HEK293T (cell line): ENCODE measurements at regions not wholly inside any gene's neighbourhood (a gene's known extent, or its start where the extent isn't known, plus 50 kb on each side); places are given as distances from the start of the nearest gene placed in this dataset.

Source experiments
- CTCF ChIA-PET: fragments of 350-600 bp; formaldehyde crosslinking; extraction: SDS; loops from one replicate; lab custom pipeline; 2021; ENCODE audit warnings: antibody characterized with exemption, inconsistent platforms; lab: Yijun Ruan, JAX
- POLR2A ChIA-PET: fragments of 350-600 bp; formaldehyde crosslinking; extraction: SDS; loops from one replicate; lab custom pipeline; 2020; ENCODE audit warnings: antibody characterized with exemption, inconsistent platforms; lab: Yijun Ruan, JAX
- DNase-seq: peaks from one replicate; pipeline ENCODE4 v3.0.0; 2012; ENCODE audit warnings: mixed read lengths; ENCODE audit errors: extremely low spot score
- ARNT ChIP-seq: fragments of 450-650 bp; IDR thresholded peaks from 2 replicates; pipeline ENCODE4 v1.6.1; 2017; ENCODE audit warnings: mild to moderate bottlenecking
- BHLHE40 ChIP-seq: fragments of 450-650 bp; IDR thresholded peaks from 2 replicates; pipeline ENCODE4 v1.6.1; 2016; ENCODE audit warnings: mild to moderate bottlenecking, moderate library complexity, borderline replicate concordance
- CTBP1 ChIP-seq: fragments of 450-650 bp; IDR thresholded peaks from 2 replicates; pipeline ENCODE4 v1.6.1; 2016; ENCODE audit warnings: borderline replicate concordance
- ELF4 ChIP-seq: fragments of 450-650 bp; IDR thresholded peaks from 2 replicates; pipeline ENCODE4 v1.6.1; 2017; ENCODE audit warnings: antibody characterized with exemption
- FOXA1 ChIP-seq: fragments of 450-650 bp; IDR thresholded peaks from 2 replicates; pipeline ENCODE4 v1.6.1; 2016; ENCODE audit warnings: mild to moderate bottlenecking
- FOXK2 ChIP-seq: fragments of 450-650 bp; IDR thresholded peaks from 2 replicates; pipeline ENCODE4 v1.6.1; 2016; ENCODE audit warnings: mild to moderate bottlenecking
- FOXM1 ChIP-seq: fragments of 450-650 bp; IDR thresholded peaks from 2 replicates; pipeline ENCODE4 v1.6.1; 2017; ENCODE audit warnings: mild to moderate bottlenecking, borderline replicate concordance
- HDGF ChIP-seq: fragments of 450-650 bp; IDR thresholded peaks from 2 replicates; pipeline ENCODE4 v1.6.1; 2017; ENCODE audit warnings: antibody characterized with exemption, borderline replicate concordance
- L3MBTL2 ChIP-seq: fragments of 450-650 bp; conservative IDR thresholded peaks from 2 replicates; pipeline ENCODE4 v1.6.1; 2016; ENCODE audit warnings: mild to moderate bottlenecking
- LEF1 ChIP-seq: fragments of 450-650 bp; IDR thresholded peaks from 2 replicates; pipeline ENCODE4 v1.6.1; 2017; ENCODE audit warnings: mild to moderate bottlenecking, borderline replicate concordance
- NFRKB ChIP-seq: fragments of 450-650 bp; IDR thresholded peaks from 2 replicates; pipeline ENCODE4 v1.6.1; 2016; ENCODE audit warnings: mild to moderate bottlenecking, moderate library complexity
- PKNOX1 ChIP-seq: fragments of 450-650 bp; IDR thresholded peaks from 2 replicates; pipeline ENCODE4 v1.6.1; 2016
- SP1 ChIP-seq: fragments of 450-650 bp; IDR thresholded peaks from 2 replicates; pipeline ENCODE4 v1.6.1; 2017
- SUZ12 ChIP-seq: fragments of 450-650 bp; IDR thresholded peaks from 2 replicates; pipeline ENCODE4 v1.6.1; 2016; ENCODE audit warnings: mild to moderate bottlenecking
- TARDBP ChIP-seq: fragments of 450-650 bp; IDR thresholded peaks from 2 replicates; pipeline ENCODE4 v1.6.1; 2016
- ZNF384 ChIP-seq: fragments of 450-650 bp; IDR thresholded peaks from 2 replicates; pipeline ENCODE4 v1.6.1; 2016

DNA sequence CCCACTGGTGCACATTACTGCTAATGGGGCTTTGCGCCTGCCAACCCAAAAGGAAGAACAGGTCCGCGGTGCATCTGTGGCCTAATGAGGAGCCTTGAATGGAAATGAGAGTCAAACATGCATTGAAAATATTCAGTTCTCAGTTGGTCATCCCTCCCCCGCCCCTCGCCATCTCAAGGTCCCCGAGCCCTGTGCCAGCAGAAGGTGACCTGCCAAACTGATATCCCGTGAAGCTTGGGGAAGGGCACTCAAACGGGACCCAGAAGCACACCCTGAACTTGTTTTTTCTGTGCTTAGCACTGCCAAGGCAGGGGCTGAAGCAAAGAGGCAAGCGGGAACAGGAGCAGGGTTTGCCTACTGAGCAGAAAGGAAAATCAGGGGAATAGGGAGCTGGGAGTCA lies 67.9 kb upstream of the ZNF648 start:
- no peak for DNase-seq
- TF ChIP-seq SP1 = no peak
- TF ChIP-seq PKNOX1 = no peak
- no peak for TF ChIP-seq HDGF
- no peak for TF ChIP-seq BHLHE40
- ChIA-PET POLR2A (no interaction called here), CTCF (interaction anchor here (0.6 kb wide), 1 partner anchor 14 kb away, joined by 3 read pairs; no protein-coding TSS in a partner anchor)

DNA sequence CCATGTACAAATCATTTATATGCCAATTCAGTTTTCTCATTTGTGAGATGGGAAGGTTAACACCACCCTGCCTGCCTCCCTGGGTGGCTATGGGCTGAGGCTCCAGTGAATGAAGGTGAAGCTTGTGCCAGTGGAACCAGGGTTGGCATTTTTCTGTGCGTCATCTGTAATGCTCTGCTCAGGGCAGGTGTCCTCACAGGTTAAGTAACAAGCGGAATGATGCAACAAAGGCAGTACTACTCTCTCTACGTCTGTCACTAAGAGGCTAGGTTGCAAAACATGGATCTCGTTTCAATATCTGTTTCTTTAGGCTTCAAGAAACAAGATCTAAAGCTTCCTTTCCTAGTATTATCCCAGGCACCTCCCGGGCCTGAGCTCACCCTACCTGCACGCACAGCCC lies 67.0 kb upstream of the ZNF648 start:
- POLR2A ChIA-PET = no interaction called here
- no peak for TF ChIP-seq HDGF
- no peak for TF ChIP-seq FOXM1
- TF ChIP-seq FOXA1 = no peak
- no peak for TF ChIP-seq SP1
- TF ChIP-seq L3MBTL2 = no peak
- no peak for TF ChIP-seq ELF4
- TF ChIP-seq ZNF384 = no peak
- TF ChIP-seq NFRKB = no peak
- TF ChIP-seq BHLHE40 = no peak

GRCh38 chr1:182127656-182128055 lies 66.1 kb upstream of the ZNF648 start:
- no peak for TF ChIP-seq FOXM1
- TF ChIP-seq TARDBP = no peak
- no peak for TF ChIP-seq HDGF
- TF ChIP-seq ELF4 = no peak
- TF ChIP-seq ARNT = no peak
- TF ChIP-seq FOXA1 = no peak
- TF ChIP-seq NFRKB = no peak
- no peak for TF ChIP-seq BHLHE40
- DNase-seq = no peak
- POLR2A ChIA-PET = no interaction called here
- CTCF ChIA-PET = no interaction called here

More for the DNA sequence above, 67.0 kb upstream of the ZNF648 start:
- CTCF ChIA-PET = no interaction called here
- no peak for DNase-seq

DNA sequence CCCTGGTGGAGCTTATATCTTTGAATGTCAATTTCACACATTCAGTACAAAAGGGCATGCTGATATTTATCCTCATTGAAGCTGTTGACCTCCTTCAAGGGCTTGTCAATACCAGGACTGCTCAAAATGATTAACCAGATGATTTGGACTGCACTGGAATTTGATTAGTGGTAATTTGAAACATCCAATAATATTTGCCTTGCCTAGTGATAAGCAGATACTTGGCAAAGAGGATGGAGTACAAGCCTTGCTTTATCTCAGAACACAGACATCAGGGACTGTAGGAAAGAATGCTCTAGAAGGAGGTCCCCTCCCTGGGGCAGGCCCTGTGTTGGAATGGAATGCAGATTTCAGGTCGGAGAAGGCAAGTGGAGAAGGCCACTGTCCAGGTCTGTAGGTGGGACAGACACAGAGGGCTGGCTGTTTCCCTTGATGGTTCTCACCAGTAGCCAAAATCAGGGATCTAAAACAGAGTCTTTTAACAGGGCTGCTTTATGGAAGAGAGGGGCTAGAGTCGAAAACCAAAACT lies 64.8 kb upstream of the ZNF648 start:
- TF ChIP-seq ELF4 (no peak), NFRKB (no peak), SUZ12 (no peak), ARNT (no peak), FOXM1 (no peak), L3MBTL2 (no peak), ZNF384 (no peak), BHLHE40 (no peak), FOXK2 (no peak), FOXA1 (no peak), CTBP1 (no peak), HDGF (no peak), LEF1 (no peak), TARDBP (no peak), PKNOX1 (no peak)
- ChIA-PET POLR2A (no interaction called here), CTCF (no interaction called here)
- DNase-seq = no peak

- DNase-seq = no peak
- ChIA-PET CTCF (no interaction called here), POLR2A (no interaction called here)
- no peak for TF ChIP-seq ARNT
- TF ChIP-seq LEF1 = no peak
- TF ChIP-seq HDGF = no peak
- TF ChIP-seq PKNOX1 = no peak
- no peak for TF ChIP-seq FOXA1
- no peak for TF ChIP-seq FOXM1
- no peak for TF ChIP-seq SP1
- TF ChIP-seq FOXK2 = no peak
- no peak for TF ChIP-seq NFRKB
- TF ChIP-seq BHLHE40 = no peak
- no peak for TF ChIP-seq SUZ12
Measured at GRCh38 chr1:182122913-182123260, 61.4 kb upstream of the ZNF648 start.

DNA sequence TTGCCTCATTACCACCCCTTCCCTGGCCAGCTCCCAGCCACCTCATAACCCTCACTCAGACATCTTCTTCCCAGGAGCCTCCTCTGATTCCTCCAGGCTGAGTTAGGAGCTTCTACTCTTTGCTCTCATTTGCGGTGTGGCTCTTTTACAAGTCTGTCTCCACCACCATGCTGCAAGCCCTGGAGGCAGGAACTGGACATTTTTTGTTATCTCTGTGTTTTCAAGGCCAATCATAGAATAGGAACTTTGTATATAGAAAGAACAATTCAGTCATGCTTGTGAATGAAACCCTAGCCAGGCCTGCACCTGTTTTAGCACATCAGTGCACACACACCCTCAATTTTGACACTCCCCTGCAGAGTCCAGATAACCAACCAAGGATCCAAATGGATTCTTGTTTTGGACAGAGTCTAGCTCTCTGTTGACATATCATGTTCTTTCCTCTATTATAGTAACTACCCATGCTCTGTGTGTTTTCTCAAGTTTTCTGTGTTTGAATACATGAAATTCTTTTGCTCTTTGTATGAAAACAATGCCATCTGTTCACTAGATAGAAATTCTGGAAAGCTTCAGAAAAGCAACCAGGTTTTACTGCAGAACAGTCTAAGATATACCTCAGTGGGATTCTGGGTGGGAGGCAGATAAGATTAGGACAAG lies 60.9 kb upstream of the ZNF648 start:
- CTCF ChIA-PET = no interaction called here
- no peak for DNase-seq
- TF ChIP-seq FOXA1 (no peak), HDGF (no peak), CTBP1 (no peak), FOXM1 (no peak), PKNOX1 (no peak), ZNF384 (no peak), SP1 (no peak), ARNT (no peak), LEF1 (no peak), TARDBP (no peak), NFRKB (no peak), L3MBTL2 (no peak), FOXK2 (no peak), SUZ12 (no peak), ELF4 (no peak), BHLHE40 (no peak)
- POLR2A ChIA-PET = no interaction called here
